Panc1 (cell line): ENCODE measurements at regions not wholly inside any gene's neighbourhood (a gene's known extent, or its start where the extent isn't known, plus 50 kb on each side); places are given as distances from the start of the nearest gene placed in this dataset.

Experiments
- ATAC-seq: fragments of 200-7000 bp; cut with Tn5 transposase; 2 replicates; pipeline ENCODE4 v1.9.1; 2020; ENCODE audit warnings: mild to moderate bottlenecking, moderate library complexity
- BruUV-seq: library from RNA; stranded (reverse); fragments of 400-500 nt; replicated peaks from 2 replicates; lab custom pipeline; 2021; lab: Mats Ljungman, UMichigan
- CTCF ChIA-PET: fragments of 300-600 bp; sonication (Branson Sonifier 250); formaldehyde crosslinking; loops from one replicate; lab custom pipeline; 2022; ENCODE audit warnings: antibody characterized with exemption; lab: Charles Lee
- POLR2A ChIA-PET: fragments of 300-600 bp; sonication (Branson Sonifier 250); formaldehyde crosslinking; loops from one replicate; lab custom pipeline; 2022; ENCODE audit warnings: antibody characterized with exemption; lab: Charles Lee
- DNase-seq: peaks from one replicate; pipeline ENCODE4 v3.0.0-alpha.2; 2010; ENCODE audit warnings: low read depth, low spot score
- H3K27ac ChIP-seq: 2 replicates; pipeline ENCODE4 v1.5.1; 2011; ENCODE audit warnings: mild to moderate bottlenecking, low read length, inconsistent platforms
- H3K27me3 ChIP-seq: fragments of 200-500 bp; sonication (Bioruptor generic); 2 replicates; pipeline ENCODE4 v1.6.0; 2014; ENCODE audit warnings: low read length, inconsistent platforms; ENCODE audit not compliant: control insufficient read depth, insufficient read depth
- H3K36me3 ChIP-seq: fragments of 200-500 bp; sonication (Bioruptor generic); 2 replicates; pipeline ENCODE4 v1.5.1; 2014; ENCODE audit warnings: inconsistent platforms, mild to moderate bottlenecking, low read length, moderate library complexity; ENCODE audit not compliant: control insufficient read depth, insufficient read depth
- H3K4me1 ChIP-seq: 2 replicates; pipeline ENCODE4 v1.5.1; 2011; ENCODE audit warnings: inconsistent platforms, mild to moderate bottlenecking, low read length, moderate library complexity; ENCODE audit not compliant: control insufficient read depth, insufficient read depth
- H3K4me3 ChIP-seq, 2 experiments: 2 replicates each; pipeline ENCODE4 v1.5.1; 2011 to 2012; ENCODE audit warnings: low read depth in 2 of 2, low read length in 2 of 2, mild to moderate bottlenecking in 2 of 2, inconsistent platforms in 1 of 2, moderate library complexity in 1 of 2
- H3K9me3 ChIP-seq: fragments of 200-500 bp; sonication (Bioruptor generic); 2 replicates; pipeline ENCODE4 v1.5.1; 2014; ENCODE audit warnings: low read depth, mild to moderate bottlenecking, inconsistent platforms, low read length, moderate library complexity; ENCODE audit not compliant: control insufficient read depth, insufficient read depth
- CTCF ChIP-seq: fragments of 450-650 bp; IDR thresholded peaks from 2 replicates; pipeline ENCODE4 v1.5.1; 2017; ENCODE audit warnings: mild to moderate bottlenecking
- POLR2AphosphoS5 ChIP-seq: IDR thresholded peaks from 2 replicates; pipeline ENCODE4 v1.6.1; 2012; ENCODE audit warnings: mild to moderate bottlenecking, low read depth, low read length, moderate library complexity
- REST ChIP-seq, 2 experiments: IDR thresholded peaks; 2 replicates each; pipeline ENCODE4 v1.6.1; 2011 to 2012; ENCODE audit warnings: low read depth in 2 of 2, control low read depth in 1 of 2, low read length in 1 of 2, mild to moderate bottlenecking in 1 of 2, moderate library complexity in 1 of 2; ENCODE audit not compliant: insufficient read depth in 1 of 2
- SIN3A ChIP-seq: IDR thresholded peaks from 2 replicates; pipeline ENCODE4 v1.6.1; 2012; ENCODE audit warnings: low read depth, mild to moderate bottlenecking, low read length, moderate library complexity, borderline replicate concordance; ENCODE audit not compliant: insufficient read depth
- TCF7L2 ChIP-seq: IDR thresholded peaks from 2 replicates; pipeline ENCODE4 v1.6.1; 2011; ENCODE audit warnings: mild to moderate bottlenecking, low read depth, low read length, inconsistent platforms
- in situ Hi-C: cut with HindIII; loops from 2 replicates; pipeline ENCODE4 v1.10.0; 2016; ENCODE audit warnings: low sequenced_read_pairs, low pct_unique_long_range_greater_than_20kb
- intact Hi-C: fragments of 100-400 bp; cut with micrococcal nuclease; formaldehyde crosslinking; loops from one replicate; pipeline ENCODE4 v1.10.0; 2022; ENCODE audit not compliant: unreplicated experiment

GRCh38 chr2:52343706-52344266, 1311.9 kb upstream of the NRXN1 start:
- in situ Hi-C loops = no loop called here
- Histone ChIP-seq H3K4me1 (no peaks in the 10 kb centered on the region), H3K4me3 (no peak overlapping the region), H3K27ac (no peak overlapping the region), H3K36me3 (no peaks in the 10 kb centered on the region), H3K27me3 (no peaks in the 10 kb centered on the region), H3K9me3 (no peaks in the 10 kb centered on the region)
- ChIA-PET POLR2A (no interaction called here), CTCF (no interaction called here)
- intact Hi-C loops = no loop called here
- BruUV-seq = no TSS peak
- ATAC-seq (no peak), DNase-seq (no peak)
- TF ChIP-seq POLR2AphosphoS5 (no peak), SIN3A (no peak), REST (IDR thresholded peaks at IDR 0.05; ENCODE audit: insufficient read depth in 1 of 2, low read depth in 2 of 2, low read length in 1 of 2) (no peak), CTCF (no peak), TCF7L2 (no peak)

GRCh38 chr2:52343010-52343409, 1311.1 kb upstream of the NRXN1 start:
- intact Hi-C loops (no loop called here), in situ Hi-C loops (no loop called here)
- no peak overlapping the region for H3K4me3 ChIP-seq
- no TSS peak for BruUV-seq
- ChIA-PET CTCF (no interaction called here), POLR2A (no interaction called here)
- H3K4me1 ChIP-seq = no peaks in the 10 kb centered on the region
- no peak for ATAC-seq
- no peak for TF ChIP-seq TCF7L2
- no peaks in the 10 kb centered on the region for H3K9me3 ChIP-seq
- H3K27me3 ChIP-seq = no peaks in the 10 kb centered on the region
- DNase-seq = no peak
- no peaks in the 10 kb centered on the region for H3K36me3 ChIP-seq
- H3K27ac ChIP-seq = no peak overlapping the region

- CTCF ChIA-PET = no interaction called here
- no peak overlapping the region for H3K4me3 ChIP-seq
Measured at GRCh38 chr2:52342458-52342857, 1310.5 kb upstream of the NRXN1 start.

More at GRCh38 chr2:52342458-52342857, 1310.5 kb upstream of the NRXN1 start:
- no peak overlapping the region for H3K27ac ChIP-seq
- TF ChIP-seq TCF7L2 (no peak), CTCF (no peak), SIN3A (no peak), REST (IDR thresholded peaks at IDR 0.05; ENCODE audit: insufficient read depth in 1 of 2, low read depth in 2 of 2, low read length in 1 of 2) (no peak), POLR2AphosphoS5 (no peak)
- no TSS peak for BruUV-seq
- H3K27me3 ChIP-seq = no peaks in the 10 kb centered on the region
- in situ Hi-C loops = no loop called here
- DNase-seq (no peak), ATAC-seq (no peak)
- no peaks in the 10 kb centered on the region for H3K9me3 ChIP-seq
- intact Hi-C loops = no loop called here
- no peaks in the 10 kb centered on the region for H3K4me1 ChIP-seq
- POLR2A ChIA-PET = no interaction called here
- no peaks in the 10 kb centered on the region for H3K36me3 ChIP-seq
